T47D (cell line): ENCODE measurements at regions not wholly inside any gene's neighbourhood (a gene's known extent, or its start where the extent isn't known, plus 50 kb on each side); places are given as distances from the start of the nearest gene placed in this dataset.
A peak's percentile ranks its signal among the peaks of the same experiment; 100 is the strongest.

Experiments
- DNase-seq, 2 experiments: peaks; one replicate each; pipeline versions ENCODE4 v3.0.0 to v3.0.0-alpha.2; 2011 to 2012; ENCODE audit warnings: low read depth in 1 of 2, low spot score in 1 of 2
- JUND ChIP-seq: IDR thresholded peaks from 2 replicates; pipeline ENCODE4 v1.6.1; 2012; ENCODE audit warnings: low read depth
- in situ Hi-C: cut with HindIII; loops from 2 replicates; pipeline ENCODE4 v1.10.0; 2016; ENCODE audit warnings: low sequenced_read_pairs, low pct_unique_long_range_greater_than_20kb

GRCh38 chr12:19639781-19640415 is 200.6 kb downstream of the AEBP2 start:
- in situ Hi-C loops, result no loop called here
- TF ChIP-seq JUND, result no peak
- no peak for DNase-seq

DNA sequence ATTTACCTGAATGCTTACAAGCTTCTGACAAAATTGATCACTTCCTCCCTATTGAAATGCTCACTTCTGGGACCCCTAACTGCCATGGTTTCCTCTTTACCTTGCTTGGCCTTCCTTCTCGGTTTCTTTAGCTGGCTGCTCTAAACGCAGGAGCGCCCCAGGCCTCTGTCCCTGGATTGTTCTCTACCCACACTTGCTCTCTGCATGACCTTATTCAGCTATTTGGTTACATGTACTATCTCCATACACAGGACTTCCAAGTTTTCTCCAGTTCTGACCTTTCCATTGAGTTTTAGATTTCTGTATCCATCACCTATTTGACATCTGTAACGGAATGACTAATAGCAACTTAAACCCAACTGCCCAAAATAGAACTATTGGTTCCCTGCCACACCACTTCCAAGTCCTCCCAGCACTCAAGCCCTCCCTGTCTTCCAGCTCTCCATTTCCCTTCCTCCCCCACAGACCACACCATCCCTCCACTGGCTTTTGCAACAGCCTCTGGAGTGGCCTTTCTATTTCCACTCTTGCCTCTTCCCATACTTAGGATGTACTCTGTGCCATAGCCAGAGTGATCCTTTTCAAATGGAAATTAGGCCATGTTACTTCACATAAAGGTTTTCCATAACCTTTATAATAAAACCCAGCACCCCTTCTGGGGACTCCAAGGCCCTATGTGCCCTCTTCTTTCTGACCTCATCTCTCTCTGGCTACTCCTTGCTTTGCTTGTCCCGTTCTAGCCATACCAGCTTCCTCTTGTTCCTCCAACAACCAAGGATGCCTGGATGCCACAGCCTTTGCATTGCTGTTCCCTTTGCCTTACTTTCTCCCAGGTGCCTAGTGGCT is 202.2 kb downstream of the AEBP2 start:
- no peak for TF ChIP-seq JUND
- in situ Hi-C loops, result no loop called here
- no peak for DNase-seq

GRCh38 chr12:19642345-19642744 is 203.1 kb downstream of the AEBP2 start:
- no peak for DNase-seq
- TF ChIP-seq JUND, result no peak
- in situ Hi-C loops, result no loop called here

GRCh38 chr12:19643635-19644034 is 204.3 kb downstream of the AEBP2 start:
- peak; percentile 23 to 61 for DNase-seq
- in situ Hi-C loops, result no loop called here
- no peak for TF ChIP-seq JUND

GRCh38 chr12:19644571-19644970 is 205.3 kb downstream of the AEBP2 start:
- no peak for DNase-seq
- in situ Hi-C loops, result no loop called here
- TF ChIP-seq JUND, result no peak

- in situ Hi-C loops, result no loop called here
- TF ChIP-seq JUND, result no peak
- DNase-seq, result no peak
Observed at GRCh38 chr12:19645823-19646222, 206.5 kb downstream of the AEBP2 start.

DNA sequence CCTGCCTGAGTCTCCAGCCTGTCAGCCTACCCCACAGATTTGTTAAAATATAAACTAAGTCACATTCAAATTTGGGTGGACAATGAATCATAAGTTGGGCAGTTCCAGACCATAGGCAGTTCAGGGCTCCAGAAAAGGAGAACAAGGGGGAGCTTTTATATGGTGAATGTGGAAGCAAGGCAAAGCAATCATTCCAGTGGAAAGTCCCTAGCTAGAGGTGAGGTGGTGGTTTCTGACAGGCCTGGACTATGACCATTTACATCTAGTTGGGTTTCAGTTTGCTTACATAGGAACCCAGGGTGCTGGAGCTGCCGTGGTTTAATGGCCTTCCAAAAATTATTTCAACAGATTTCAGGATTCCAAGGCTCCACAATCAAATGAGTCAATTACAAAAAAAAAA is 207.3 kb downstream of the AEBP2 start:
- DNase-seq, result no peak
- no peak for TF ChIP-seq JUND
- in situ Hi-C loops, result no loop called here

GRCh38 chr12:19647806-19648556 is 208.7 kb downstream of the AEBP2 start:
- TF ChIP-seq JUND, result no peak
- no peak for DNase-seq
- in situ Hi-C loops, result no loop called here

DNA sequence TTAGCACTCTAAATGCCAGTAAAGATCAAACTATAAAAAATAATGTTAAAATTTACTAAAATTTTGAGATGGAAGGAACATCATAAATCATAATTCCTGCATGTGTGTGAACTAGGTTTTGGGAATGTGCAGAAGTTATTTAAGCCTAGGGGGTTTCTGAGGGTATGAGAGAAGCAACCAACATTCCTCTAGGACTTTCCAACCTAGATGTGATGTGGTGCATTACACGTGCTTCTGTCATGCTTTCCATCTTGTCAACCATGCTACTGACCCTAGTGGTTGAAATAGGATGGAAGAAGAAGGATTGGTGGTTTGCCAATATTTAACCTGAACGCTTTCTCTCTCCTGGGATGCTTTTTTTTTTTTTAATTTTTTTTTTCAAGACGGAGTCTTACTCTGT is 209.3 kb downstream of the AEBP2 start:
- no peak for DNase-seq
- in situ Hi-C loops, result no loop called here
- TF ChIP-seq JUND, result no peak

DNA sequence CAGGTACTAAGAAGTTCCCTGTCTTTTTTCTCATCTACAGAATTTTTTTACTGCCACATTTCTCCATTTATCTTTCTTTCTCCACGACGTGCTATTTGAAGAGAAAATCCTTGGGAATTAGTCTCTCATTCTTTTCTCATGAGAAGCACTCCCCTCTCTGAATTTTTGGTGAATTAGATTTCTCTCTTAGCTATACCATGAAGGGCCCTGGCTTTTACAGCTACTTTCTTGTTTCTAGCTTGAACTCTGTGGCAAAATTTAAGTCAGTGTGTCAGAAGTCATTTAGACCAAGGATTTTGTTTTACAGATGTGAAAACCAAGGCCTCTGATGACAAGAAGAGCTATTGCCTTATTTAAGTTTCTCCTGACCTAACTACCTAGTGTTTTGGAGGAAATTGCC is 213.1 kb downstream of the AEBP2 start:
- in situ Hi-C loops, result no loop called here
- no peak for TF ChIP-seq JUND
- DNase-seq, result no peak

GRCh38 chr12:19654650-19655376 is 215.5 kb downstream of the AEBP2 start:
- no peak for TF ChIP-seq JUND
- no peak for DNase-seq
- in situ Hi-C loops, result no loop called here

DNA sequence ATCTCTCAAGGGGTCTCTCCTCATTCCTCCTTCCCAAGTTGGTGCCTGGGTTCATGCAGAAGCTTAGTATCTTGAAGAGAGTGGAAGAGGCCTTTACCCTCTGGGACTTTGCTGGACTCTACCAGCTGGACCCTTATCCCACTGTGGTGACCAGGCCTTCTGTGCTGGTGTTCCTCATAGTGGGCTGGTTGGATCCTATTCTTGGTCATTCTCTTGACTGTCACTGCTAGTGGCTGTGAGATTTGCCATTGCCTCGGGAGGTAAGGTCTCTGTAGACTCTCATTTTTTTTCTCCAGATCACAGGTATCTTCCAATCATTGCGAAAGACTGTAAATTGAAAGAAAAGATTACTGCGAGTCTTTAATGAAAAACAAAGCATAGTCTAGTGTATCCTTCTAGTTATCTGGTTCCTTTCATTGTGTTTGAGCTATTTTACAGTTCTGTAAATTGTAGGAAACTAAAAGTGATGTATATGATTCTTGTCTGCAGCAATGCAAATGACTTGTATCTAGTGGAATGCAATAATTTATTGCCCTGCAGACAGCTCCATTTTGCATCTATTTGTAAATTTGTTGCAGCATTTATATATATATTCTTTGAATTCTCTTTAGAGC is 217.9 kb downstream of the AEBP2 start:
- no peak for DNase-seq
- no peak for TF ChIP-seq JUND
- in situ Hi-C loops, result no loop called here
